DOHH2 (cell line): ENCODE measurements at regions not wholly inside any gene's neighbourhood (a gene's known extent, or its start where the extent isn't known, plus 50 kb on each side); places are given as distances from the start of the nearest gene placed in this dataset.

Experiments used
- H3F3A ChIP-seq: fragments of 200-600 bp; sonication (generic), shearing (Covaris generic); 2 replicates; pipeline ENCODE4 v1.6.0; 2016; ENCODE audit warnings: antibody characterized with exemption, mild to moderate bottlenecking; ENCODE audit not compliant: control insufficient read depth, insufficient read depth
- H3K27ac ChIP-seq: fragments of 200-600 bp; sonication (generic); 2 replicates; pipeline ENCODE4 v1.5.1; 2014; ENCODE audit warnings: low read depth, mild to moderate bottlenecking, low read length, moderate library complexity
- H3K27me3 ChIP-seq: fragments of 200-600 bp; sonication (generic); 2 replicates; pipeline ENCODE4 v1.6.1; 2014; ENCODE audit warnings: mild to moderate bottlenecking, low read length, mixed read lengths; ENCODE audit not compliant: control insufficient read depth
- H3K36me3 ChIP-seq: fragments of 200-600 bp; sonication (generic); 2 replicates; pipeline ENCODE4 v1.6.1; 2014; ENCODE audit warnings: mild to moderate bottlenecking, low read length, moderate library complexity, mixed read lengths; ENCODE audit not compliant: control insufficient read depth
- H3K4me1 ChIP-seq: fragments of 200-600 bp; sonication (generic); 2 replicates; pipeline ENCODE4 v1.6.1; 2014; ENCODE audit warnings: mild to moderate bottlenecking, low read length, mixed read lengths; ENCODE audit not compliant: control insufficient read depth
- H3K4me2 ChIP-seq: fragments of 200-600 bp; sonication (generic); 2 replicates; pipeline ENCODE4 v1.6.0; 2014; ENCODE audit warnings: mild to moderate bottlenecking, low read length, moderate library complexity
- H3K4me3 ChIP-seq: fragments of 200-600 bp; sonication (generic); 2 replicates; pipeline ENCODE4 v1.5.1; 2014; ENCODE audit warnings: mild to moderate bottlenecking, low read length, mixed read lengths
- H3K79me2 ChIP-seq: fragments of 200-600 bp; sonication (generic); 2 replicates; pipeline ENCODE4 v1.6.1; 2014; ENCODE audit warnings: mild to moderate bottlenecking, low read length, mixed read lengths; ENCODE audit not compliant: control insufficient read depth
- H3K9me2 ChIP-seq: fragments of 200-600 bp; sonication (generic); replicated peaks from 2 replicates; pipeline ENCODE4 v1.6.1; 2014; ENCODE audit warnings: mild to moderate bottlenecking, low read length, mixed read lengths; ENCODE audit not compliant: control insufficient read depth
- H3K9me3 ChIP-seq: fragments of 200-600 bp; sonication (generic); 2 replicates; pipeline ENCODE4 v1.6.1; 2014; ENCODE audit warnings: antibody characterized with exemption, low read length, mixed read lengths; ENCODE audit not compliant: control insufficient read depth, insufficient read depth
- H4K20me1 ChIP-seq: fragments of 200-600 bp; sonication (generic); 2 replicates; pipeline ENCODE4 v1.6.0; 2014; ENCODE audit warnings: low read depth, mild to moderate bottlenecking, antibody characterized with exemption, low read length, moderate library complexity; ENCODE audit not compliant: control insufficient read depth, insufficient read depth
- EZH2phosphoT487 ChIP-seq: fragments of 200-600 bp; sonication (generic); IDR thresholded peaks from 2 replicates; pipeline ENCODE4 v1.6.1; 2017; ENCODE audit warnings: borderline replicate concordance, mild to moderate bottlenecking, antibody characterized with exemption, low read length, moderate library complexity, mixed read lengths
- TF ChIP-seq, protein P1 (sequence below): fragments of 200-600 bp; sonication (generic); IDR thresholded peaks from one replicate; pipeline ENCODE4 v1.5.1; 2014; ENCODE audit warnings: antibody characterized with exemption, mild to moderate bottlenecking, low read depth, low read length; ENCODE audit not compliant: poor library complexity, severe bottlenecking

DNA sequence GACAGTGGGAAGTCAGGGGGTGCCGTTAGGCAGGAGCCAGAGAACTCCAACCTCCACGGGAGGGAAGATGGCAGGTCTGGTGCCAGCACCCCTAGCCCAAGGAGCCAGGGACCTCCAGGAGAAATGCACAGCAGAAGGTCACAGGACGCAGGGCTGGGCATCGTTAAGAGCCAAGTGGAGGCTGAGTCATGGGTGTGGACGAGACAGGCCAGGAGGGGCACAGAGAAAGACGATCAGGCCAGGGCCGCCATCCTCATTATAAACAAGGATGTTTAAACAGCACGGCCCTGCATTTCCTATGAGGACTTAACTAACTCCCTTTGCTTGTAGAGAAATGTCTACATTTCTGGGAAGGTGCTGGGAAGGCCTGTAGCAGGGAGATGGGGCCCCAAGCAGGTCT is 77.9 kb upstream of the FZD10 start:
- no peaks in the 10 kb centered on the region for H3F3A ChIP-seq
- H3K9me2 ChIP-seq, result no peaks in the 10 kb centered on the region
- H3K9me3 ChIP-seq, result no peaks in the 10 kb centered on the region
- H3K4me2 ChIP-seq, result no peak overlapping the region
- no peaks in the 10 kb centered on the region for H3K27me3 ChIP-seq
- no peak overlapping the region for H3K4me3 ChIP-seq
- no peaks in the 10 kb centered on the region for H3K4me1 ChIP-seq
- H3K27ac ChIP-seq, result no peak overlapping the region
- no peaks in the 10 kb centered on the region for H4K20me1 ChIP-seq
- H3K36me3 ChIP-seq, result no peaks in the 10 kb centered on the region
- H3K79me2 ChIP-seq, result no peaks in the 10 kb centered on the region
- TF ChIP-seq, protein P1, sequence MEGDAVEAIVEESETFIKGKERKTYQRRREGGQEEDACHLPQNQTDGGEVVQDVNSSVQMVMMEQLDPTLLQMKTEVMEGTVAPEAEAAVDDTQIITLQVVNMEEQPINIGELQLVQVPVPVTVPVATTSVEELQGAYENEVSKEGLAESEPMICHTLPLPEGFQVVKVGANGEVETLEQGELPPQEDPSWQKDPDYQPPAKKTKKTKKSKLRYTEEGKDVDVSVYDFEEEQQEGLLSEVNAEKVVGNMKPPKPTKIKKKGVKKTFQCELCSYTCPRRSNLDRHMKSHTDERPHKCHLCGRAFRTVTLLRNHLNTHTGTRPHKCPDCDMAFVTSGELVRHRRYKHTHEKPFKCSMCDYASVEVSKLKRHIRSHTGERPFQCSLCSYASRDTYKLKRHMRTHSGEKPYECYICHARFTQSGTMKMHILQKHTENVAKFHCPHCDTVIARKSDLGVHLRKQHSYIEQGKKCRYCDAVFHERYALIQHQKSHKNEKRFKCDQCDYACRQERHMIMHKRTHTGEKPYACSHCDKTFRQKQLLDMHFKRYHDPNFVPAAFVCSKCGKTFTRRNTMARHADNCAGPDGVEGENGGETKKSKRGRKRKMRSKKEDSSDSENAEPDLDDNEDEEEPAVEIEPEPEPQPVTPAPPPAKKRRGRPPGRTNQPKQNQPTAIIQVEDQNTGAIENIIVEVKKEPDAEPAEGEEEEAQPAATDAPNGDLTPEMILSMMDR, result no peak
- no peak for TF ChIP-seq EZH2phosphoT487

DNA sequence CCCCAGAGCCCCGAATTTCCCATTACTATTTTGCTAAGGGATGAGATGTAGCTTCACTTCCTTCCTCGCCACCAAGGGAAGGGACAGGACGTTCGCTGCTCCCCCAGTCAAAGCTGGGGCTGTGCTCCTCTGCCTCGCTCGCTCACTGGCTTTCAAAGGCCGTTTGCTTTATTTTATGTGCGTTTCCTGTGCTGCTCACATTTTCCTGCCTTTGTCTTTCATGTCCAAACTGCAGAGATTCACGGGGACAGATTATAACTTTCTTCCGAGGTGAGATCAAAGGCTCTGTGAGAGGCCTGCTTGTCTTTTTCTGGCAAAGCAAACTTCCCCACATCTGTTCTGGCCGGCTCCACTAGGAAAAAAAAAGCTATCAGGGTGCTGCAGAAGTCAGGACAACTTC is 76.0 kb upstream of the FZD10 start:
- H3F3A ChIP-seq, result no peaks in the 10 kb centered on the region
- TF ChIP-seq, protein P1, result no peak
- no peak for TF ChIP-seq EZH2phosphoT487

DNA sequence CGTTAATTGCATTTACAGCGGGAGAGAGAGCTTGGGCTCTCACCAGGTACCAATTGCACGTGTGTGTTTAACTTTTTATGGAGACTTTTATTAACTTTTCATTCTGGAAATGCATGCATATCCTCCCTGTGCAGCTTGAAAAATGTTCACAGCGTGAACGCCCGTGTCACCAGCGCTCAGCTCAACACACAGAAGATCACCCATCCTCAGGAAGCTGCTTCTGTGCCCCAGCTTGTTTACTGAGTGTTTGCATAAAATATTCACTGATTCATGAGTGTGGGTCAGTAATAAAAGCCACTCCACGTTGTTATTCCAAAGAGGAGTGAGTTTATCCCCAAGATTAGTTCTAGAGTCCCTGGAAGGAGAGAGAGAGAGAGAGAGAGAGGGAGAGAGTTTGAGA is 75.5 kb upstream of the FZD10 start:
- H3K9me2 ChIP-seq, result no peaks in the 10 kb centered on the region
- H3K9me3 ChIP-seq, result peaks cover 5% of the 10 kb centered on the region; the same call in 1 of the 2 replicates
- H3K36me3 ChIP-seq, result no peaks in the 10 kb centered on the region
- H4K20me1 ChIP-seq, result no peaks in the 10 kb centered on the region
- H3K4me2 ChIP-seq, result no peak overlapping the region
- no peak for TF ChIP-seq EZH2phosphoT487
- TF ChIP-seq, protein P1, result no peak
- H3F3A ChIP-seq, result no peaks in the 10 kb centered on the region
- no peaks in the 10 kb centered on the region for H3K4me1 ChIP-seq
- H3K4me3 ChIP-seq, result no peak overlapping the region
- H3K79me2 ChIP-seq, result no peaks in the 10 kb centered on the region
- H3K27me3 ChIP-seq, result no peaks in the 10 kb centered on the region
- H3K27ac ChIP-seq, result no peak overlapping the region

More for the DNA sequence above, 76.0 kb upstream of the FZD10 start:
- H3K4me1 ChIP-seq, result no peaks in the 10 kb centered on the region
- no peaks in the 10 kb centered on the region for H4K20me1 ChIP-seq
- no peaks in the 10 kb centered on the region for H3K36me3 ChIP-seq
- no peaks in the 10 kb centered on the region for H3K9me2 ChIP-seq
- H3K27me3 ChIP-seq, result no peaks in the 10 kb centered on the region
- H3K27ac ChIP-seq, result no peak overlapping the region
- no peaks in the 10 kb centered on the region for H3K79me2 ChIP-seq
- no peak overlapping the region for H3K4me2 ChIP-seq
- H3K9me3 ChIP-seq, result no peaks in the 10 kb centered on the region
- no peak overlapping the region for H3K4me3 ChIP-seq

DNA sequence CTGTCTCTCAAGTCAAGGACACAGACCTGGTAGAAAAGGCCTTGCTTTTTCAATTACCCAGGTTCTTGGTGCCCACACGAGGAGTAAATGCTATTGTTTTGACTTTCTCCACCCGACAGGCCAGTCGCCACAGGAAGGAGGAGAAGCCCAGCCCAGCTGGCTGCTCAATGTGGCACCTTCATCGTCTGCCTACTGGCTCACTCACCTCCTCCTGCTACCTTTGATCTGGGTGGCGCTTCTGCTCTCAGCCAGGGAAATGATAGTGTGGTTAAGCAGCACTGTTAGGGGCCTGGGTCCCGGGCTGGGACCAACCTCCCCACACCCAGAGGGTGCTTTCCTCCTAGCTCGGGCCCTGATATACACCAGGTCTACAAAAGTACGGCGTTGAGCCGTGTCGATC is 75.0 kb upstream of the FZD10 start:
- Histone ChIP-seq H4K20me1 (no peaks in the 10 kb centered on the region), H3K27ac (no peak overlapping the region), H3K4me3 (no peak overlapping the region), H3K36me3 (no peaks in the 10 kb centered on the region), H3K9me3 (peaks cover 7% of the 10 kb centered on the region; the same call in 1 of the 2 replicates), H3K4me2 (no peak overlapping the region), H3F3A (no peaks in the 10 kb centered on the region), H3K79me2 (no peaks in the 10 kb centered on the region), H3K27me3 (no peaks in the 10 kb centered on the region), H3K4me1 (no peaks in the 10 kb centered on the region), H3K9me2 (no peaks in the 10 kb centered on the region)
- no peak for TF ChIP-seq EZH2phosphoT487
- TF ChIP-seq, protein P1, result no peak
